Left renal cortex interstitium (tissue), 4 donors: ENCODE measurements at regions not wholly inside any gene's neighbourhood (a gene's known extent, or its start where the extent isn't known, plus 50 kb on each side); places are given as distances from the start of the nearest gene placed in this dataset.

Source experiments
- DNase-seq, 4 donors: peaks; one replicate each; pipeline ENCODE4 v3.0.0-alpha.2; 2013; ENCODE audit warnings: low read depth in 4 of 4, low spot score in 2 of 4, missing footprints in 1 of 4

DNA sequence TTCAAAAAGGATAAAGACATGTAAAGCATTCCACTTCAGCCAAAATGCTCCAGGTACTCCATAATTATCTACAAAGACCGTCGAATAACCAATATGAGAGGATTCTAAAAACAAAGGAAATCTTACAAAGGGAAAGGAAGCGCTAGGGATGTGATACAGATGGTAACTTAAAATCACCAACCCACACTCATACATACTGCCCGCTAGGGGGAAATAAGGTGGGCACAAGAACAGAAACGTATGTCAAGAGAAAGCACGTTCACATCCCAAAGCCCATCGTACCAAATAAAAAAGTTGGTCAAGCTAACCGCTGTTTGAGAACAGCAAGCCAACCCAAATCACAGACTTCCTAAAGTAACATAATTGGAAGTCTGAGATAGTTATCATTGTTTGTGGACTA is 429.4 kb downstream of the SHQ1 start:
- no peak for DNase-seq

DNA sequence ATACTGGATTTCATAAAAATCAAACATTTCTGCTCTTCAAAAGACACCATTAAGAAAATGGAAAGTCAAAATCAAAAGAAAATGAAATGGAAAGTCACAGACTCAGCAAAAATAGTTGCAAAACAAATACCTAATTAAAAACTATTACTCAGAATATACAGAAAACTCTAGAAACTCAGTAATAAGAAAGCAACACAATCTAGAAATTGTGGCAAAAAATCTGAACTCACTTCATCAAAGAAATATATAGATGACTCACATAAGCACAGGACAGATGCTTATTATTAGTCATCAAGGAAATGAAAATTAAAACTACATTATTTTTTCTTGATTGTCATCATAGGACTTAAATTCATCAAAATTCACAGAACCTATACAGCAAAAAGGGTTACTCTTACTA is 430.0 kb downstream of the SHQ1 start:
- no peak for DNase-seq

DNA sequence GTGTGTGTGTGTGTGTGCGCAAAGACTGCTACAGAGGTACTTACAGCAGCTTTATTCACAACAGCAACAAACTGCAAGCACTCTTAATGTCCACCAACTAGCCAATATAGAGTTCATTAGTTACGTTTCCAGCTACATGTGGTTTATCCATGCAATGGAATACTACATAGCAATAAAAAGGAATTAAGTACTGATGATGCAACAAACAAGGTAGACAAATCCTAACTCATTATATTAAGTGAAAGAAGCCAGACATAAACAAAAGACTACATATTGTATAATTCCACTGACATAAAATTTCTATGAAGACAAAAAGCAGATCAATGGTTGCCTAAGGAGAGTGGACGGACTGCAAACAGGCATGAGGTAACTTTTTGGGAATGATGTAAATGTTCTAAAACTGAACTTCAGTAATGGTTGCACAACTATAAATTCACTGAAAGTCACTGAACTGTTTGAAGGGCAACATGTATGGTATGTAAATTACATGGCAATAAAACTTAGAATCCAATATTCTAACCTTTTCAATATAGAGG is 433.7 kb downstream of the SHQ1 start:
- no peak for DNase-seq

DNA sequence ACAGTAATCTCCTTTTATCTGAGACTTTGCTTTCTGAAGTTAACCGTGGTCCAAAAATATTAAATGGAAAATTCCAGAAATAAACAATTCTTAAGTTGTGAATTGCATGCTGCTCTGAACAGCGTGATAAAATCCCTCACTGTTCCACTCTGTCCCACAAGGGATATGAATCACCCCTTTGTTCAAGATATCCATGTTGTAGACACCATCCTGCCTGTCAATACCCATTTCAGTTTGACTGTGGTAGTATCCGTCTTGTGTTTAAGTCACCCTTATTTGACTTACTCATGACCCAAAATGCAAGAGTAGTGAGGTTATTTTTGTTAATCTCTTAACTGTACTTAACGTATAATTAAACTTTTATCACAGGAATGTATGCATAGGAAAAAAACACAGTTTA is 435.0 kb downstream of the SHQ1 start:
- no peak for DNase-seq

DNA sequence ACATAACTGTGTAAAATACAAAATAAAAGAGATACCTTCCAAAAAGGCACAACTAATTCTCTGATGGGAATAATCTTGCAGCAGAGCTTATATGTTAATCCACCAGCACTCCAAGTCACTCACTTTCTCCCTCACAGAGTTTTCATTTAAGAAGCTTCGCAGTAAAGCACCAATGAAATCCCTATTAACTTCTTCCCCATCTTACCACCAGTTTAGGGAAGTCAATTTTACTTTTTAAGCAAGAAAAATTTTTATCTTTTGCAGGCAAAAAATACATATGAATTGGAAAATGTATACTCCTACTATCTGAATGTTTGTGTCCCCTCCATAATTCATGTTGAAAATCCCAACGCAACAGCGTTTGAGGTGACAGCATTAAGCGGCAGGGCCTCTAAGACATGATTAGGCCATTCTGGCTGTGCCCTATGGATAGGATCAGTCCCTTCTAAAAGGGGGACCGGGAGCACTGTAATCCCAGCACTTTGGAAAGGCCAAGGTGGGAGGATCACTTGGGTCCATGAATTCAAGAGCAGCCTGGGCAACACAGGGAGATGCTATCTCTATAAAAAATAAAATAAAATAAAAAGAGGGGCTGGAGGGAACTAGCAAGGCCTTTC is 435.8 kb downstream of the SHQ1 start:
- no peak for DNase-seq

DNA sequence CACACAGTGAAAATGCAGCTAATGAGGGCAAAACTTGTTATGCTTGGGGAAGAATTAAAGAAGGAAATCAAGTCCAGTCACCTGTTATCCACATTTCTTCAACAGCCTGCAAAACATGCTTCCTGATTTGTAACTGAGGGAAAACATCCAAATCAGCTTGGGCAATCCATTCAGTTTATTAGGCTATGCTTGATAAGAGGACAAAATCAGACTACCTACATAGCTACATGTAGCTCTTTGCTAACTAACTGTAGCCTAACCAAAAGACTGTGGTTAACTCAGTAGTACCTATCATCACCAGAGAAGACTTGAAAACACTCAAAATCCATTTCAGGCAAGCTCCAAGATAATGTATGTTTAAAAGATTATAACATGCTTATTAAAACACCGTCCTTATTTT is 436.4 kb downstream of the SHQ1 start:
- no peak for DNase-seq

DNA sequence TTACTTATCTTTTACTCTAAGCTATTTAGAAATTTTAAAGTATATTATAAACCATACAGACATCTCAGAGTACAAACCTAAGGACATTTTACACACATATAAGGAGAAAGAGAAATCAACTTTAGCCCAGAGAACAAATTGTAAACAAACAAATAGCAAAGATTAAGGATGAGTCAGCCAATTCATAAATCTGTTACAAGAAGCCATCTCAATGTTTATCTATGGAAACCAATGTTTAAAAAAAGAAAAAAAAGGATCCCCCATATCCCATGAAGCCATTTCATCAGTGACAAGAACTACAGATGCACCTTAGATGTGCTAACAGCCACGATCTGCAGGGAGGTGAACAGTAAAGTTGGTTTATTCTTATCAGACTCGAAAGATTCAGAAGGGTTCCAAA is 437.1 kb downstream of the SHQ1 start:
- DNase-seq = no peak

DNA sequence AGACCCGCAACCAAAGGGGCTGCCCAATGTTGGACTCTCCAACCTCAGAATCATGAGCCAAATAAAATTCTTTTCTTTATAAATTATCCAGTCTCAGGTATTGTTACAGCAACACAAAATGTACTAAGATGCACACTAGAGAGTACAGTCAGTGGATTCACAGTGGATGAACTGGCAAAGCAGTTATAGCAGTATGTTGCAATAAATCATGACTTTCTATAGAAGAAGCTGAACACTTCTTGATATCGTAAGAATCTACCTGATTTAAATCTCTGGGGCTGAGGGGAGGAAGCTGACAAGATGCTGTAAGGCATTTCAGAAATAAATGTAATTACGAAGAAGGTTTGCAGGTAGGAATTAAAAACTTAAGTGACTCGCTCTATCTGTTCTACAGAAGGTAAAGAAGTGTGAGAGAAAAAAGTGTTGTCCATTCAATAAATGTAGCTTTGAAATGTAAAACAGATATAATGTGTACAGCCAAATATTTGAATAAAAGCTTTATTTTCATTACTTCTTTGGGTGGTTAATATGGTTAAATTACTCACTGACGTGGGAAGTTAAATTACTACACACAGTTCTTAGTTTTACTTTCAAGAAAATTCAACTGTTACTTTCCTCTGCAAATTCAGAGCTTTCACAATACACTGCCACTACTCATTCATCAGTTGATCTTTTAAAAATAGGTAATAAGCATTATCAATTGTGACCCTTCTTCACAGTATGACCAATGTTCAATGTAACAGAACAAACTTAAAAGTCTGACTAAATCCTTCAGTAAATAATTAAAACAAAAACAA is 439.1 kb downstream of the SHQ1 start:
- no peak for DNase-seq

DNA sequence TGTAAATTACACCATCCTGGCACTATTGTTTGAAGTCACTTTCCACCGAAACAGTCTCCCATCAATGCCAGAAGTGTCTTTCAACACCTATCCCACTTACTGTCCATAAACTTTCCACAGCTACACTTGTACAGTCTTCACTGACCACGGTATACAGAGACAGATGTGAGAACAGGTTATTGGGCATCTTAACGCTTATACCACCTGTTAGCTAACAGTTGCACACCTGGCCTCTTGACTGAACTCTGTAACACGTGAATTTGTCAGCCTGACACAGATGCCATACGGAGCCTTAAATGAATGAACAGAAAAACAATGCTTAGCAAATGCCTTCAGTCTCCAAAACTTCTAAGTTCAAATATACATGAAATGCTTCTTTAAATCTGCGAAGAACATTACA is 440.5 kb downstream of the SHQ1 start:
- no peak for DNase-seq

DNA sequence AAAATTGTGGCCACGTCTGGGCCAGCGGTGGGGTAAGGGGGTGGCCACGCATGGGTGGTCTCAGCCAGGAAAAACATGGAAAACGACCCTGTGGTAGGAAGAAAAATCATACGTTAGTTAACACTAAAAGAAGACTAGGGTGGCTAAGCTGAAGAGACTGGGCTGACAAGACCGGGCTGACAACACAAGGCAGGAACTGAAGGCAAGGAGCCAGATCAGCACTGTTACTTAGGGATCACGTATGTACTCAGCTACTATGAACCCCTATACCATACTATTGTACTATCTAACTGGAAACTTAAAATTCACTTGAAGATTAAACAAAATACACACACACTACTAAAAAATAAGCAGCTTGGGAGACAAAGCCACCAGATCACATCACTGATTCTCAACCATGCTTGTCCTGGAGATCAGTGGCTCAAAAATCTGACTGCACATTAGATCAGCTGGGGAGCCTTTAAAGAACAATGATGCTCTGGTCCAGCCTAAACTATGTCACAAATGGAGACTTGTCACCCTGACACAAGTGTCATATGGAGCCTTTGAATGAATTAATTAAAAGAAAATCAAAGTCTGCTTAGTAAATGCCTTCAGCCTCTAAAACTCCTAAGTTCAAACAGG is 442.2 kb downstream of the SHQ1 start:
- no peak for DNase-seq

DNA sequence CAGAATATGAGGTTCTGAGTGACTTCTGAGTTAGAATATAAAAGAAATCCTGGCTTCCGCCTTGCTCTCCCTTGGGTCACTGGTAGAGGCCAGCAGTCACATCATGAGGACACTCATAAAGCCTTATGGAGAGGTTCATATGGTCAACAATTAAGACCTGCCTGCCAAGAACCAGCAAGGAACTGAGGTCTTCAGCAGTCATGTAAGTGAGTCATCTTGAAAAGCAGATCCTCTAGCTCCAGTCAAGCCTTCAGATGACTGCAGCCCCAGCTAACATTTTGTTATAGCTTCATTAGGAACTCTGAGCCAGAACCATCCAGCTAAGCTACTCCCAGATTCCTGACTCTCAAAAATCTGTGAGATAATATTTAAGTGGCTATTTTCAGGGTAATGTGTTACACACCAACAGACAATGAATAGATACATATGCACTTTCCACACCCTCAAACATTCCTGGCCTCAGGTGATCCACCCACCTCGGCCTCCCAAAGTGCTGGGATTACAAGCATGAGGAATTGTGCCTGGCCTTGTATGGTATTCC is 447.2 kb downstream of the SHQ1 start:
- DNase-seq = no peak

DNA sequence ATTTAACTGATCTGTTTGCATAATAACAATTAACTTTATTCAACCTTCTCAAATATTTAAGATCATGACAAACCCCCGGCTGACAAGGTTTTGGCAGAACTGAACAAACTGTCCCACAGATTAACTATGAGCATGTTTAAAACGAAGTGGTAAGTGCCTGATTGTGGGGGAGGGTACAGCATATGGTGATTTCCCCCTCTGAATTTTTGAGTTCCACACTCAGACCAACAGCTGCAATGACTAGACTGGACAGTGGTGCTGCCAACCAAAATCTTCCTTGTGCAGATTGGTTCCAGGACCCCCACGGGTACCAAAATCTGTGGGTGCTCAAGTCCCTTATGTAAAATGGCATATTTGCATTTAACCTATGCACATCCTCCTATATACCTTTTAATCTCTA is 449.5 kb downstream of the SHQ1 start:
- DNase-seq = no peak

DNA sequence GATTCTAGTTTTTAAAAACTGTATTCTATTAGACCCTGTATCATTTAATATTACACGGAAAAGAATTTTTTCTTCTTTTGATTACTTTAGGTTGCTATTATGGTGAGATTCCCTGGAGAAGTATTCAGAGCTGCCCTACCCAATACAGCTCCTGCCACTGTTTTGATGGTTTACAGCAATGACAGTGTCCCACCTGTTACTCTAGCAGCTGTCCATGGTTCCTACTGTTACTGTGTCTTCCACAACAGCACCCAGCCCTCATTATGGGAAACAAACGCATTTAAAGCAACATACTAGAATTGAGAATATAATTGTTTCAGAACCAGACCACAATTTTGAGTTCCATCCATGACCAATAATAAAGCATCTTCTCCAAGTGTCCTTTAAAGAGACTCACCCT is 450.7 kb downstream of the SHQ1 start:
- no peak for DNase-seq

DNA sequence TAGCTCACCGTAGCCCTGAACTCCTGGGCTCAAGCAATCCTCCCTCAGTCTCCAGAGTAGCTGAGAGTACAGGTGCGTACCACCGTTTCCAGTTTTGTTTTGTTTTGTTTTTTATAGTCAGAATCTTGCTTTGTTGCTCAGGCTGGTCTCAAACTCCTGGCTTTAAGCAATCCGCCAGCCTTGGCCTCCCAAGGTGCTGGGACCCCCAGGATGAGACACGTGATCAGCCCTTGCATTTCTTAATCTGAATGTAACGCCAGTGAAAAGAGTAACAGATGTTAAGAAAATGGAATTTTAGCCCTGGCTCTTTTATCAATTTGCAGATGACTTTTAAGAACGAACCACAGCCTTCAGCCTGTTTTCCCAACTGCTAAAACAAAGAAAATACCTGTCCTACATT is 451.3 kb downstream of the SHQ1 start:
- no peak for DNase-seq

DNA sequence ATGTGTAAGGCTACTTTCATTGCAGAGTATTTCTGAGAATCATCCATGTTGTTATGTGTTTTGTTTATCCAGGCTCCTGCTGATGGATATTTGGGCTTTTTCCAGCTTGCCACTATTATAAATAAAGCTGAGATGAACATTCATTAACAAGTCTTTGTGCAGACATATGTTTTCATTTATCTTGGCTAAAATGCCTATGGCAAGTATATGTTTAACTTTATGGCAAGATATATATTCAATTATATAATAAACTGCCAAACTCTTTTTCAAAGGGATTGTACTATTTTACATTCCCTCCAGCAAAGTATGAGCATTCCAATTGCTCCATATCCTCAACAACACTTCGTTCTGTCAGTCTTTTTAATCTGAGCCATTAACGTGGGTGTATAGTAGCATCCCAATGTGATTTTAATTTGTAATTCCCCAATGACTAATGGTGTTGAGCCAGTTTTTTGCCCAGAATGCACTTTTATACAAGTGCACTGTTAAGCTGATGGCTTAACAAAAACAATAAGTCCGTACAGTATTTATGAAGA is 452.4 kb downstream of the SHQ1 start:
- DNase-seq = no peak

DNA sequence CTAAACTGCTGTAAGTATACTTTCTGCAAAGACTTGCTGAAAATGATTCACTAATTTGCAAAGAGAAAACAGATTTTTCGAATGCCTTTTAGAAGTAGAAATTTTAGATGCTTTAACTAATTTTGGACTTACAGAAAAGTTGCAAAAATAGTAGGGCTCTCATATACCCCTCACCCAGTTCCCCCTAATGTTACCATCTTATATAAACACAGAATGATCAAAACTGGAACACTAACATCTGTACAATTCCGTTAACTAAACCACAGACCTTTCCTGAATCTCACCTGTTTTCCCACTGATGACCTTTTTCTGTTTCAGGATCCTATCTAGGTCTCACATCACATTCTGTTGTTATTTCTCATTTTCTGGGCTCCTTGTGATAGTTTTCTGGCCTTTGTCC is 454.8 kb downstream of the SHQ1 start:
- DNase-seq = no peak

DNA sequence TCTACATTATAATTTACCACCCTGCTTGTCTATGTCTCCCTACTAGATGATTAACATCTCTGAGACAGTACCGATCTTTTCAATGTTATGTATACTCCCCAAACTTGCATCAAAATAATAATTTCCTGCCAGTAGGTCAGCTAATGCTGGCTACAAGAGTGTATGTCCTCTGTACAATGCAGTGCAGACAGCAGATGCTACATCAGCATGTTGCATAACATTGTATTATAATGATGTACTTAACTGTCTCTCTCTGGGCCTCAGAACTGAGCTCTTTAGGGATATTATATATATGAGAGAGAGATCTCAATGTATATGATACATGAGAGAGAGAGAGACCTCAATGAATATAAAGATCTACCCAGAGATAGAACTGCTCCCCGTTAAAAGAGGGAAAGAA is 456.6 kb downstream of the SHQ1 start:
- DNase-seq = no peak

DNA sequence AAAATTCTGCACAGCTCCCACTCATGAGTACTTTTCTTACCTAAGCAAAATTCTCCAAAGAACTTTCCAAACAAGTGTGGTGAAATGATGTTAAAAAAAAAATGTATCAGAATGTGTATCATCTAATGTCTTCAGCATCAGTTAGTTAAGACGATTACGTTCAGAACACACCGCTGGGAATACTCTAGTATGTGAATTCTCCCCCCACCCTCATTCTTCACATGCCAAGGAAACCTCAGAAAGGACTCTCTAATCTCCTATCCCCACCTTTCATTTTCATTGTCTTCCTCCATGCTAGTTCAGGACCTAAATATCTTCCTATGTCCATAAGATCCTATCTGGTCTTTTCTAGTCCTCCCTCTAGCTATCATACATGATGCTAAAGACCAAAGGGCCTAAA is 457.4 kb downstream of the SHQ1 start:
- DNase-seq = no peak

DNA sequence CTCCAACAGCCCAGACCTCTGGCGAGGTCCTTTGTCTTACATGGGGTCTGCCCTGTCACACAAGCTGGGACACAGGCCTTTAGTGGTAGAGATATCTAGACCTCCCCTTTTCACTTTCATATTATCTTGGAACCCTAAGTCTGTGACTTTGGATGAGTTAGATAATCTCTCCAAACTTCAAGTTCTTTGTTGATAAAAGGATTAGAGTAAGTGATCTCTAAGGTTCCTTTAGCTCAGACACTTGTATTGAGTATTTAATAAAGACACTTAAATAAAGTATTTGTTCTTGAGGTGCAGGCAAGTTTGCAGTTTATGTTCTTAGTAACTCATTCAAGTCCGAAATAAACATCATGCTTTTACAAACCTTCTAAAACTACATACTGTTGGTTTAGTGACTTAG is 459.6 kb downstream of the SHQ1 start:
- DNase-seq = no peak

DNA sequence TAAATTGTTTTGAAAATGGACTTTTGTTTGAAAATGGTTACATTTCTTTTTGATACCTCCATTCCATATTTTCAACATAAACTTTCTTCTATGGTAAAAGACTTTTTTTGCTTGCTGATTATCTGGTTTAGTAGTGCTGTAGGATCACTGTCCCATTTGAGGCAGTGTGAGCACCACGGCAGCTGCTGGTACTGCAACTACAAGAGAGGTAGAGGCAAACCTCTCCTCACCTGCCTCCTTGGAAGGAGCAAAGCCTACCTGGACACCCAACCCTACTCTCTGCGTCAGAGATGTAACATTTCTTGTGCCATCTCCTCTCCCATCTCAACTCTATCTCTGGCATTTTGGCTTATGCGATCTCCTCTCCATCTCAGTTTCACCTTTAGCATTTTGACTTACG is 460.1 kb downstream of the SHQ1 start:
- no peak for DNase-seq

DNA sequence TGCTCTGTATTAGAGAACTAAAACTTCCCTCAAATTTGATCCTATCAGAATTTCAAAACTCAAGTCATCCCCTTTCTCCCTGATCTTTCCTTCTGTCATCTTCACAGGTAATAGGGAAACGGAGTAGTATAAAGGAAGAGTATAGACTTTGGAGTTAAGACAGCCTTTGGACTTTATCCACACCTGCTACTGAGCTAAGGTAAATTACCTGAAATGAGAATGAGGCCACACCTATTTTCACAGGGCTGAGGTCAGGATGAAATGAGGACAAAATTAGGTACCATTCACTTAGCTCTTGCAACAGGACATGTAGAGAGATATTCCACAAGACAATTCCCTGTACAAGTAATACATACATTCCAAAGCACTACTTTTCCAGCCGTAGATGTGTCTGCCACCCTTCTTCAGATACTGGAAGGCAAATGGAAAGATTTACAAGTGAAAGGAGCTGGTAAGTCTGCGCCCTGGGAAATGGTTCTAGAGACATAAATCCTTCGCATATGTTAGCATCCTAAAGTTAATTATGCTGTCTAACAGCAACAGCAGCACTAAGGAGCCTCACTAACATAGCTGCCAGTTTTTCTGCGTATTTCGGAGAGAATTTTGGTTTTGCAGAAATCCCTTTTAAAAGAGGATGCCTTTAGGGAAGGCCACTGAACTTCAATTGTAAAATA is 461.8 kb downstream of the SHQ1 start:
- no peak for DNase-seq
